ENCODE measurements at regions not wholly inside any gene's neighbourhood (a gene's known extent, or its start where the extent isn't known, plus 50 kb on each side); places are given as distances from the start of the nearest gene placed in this dataset.

DNA sequence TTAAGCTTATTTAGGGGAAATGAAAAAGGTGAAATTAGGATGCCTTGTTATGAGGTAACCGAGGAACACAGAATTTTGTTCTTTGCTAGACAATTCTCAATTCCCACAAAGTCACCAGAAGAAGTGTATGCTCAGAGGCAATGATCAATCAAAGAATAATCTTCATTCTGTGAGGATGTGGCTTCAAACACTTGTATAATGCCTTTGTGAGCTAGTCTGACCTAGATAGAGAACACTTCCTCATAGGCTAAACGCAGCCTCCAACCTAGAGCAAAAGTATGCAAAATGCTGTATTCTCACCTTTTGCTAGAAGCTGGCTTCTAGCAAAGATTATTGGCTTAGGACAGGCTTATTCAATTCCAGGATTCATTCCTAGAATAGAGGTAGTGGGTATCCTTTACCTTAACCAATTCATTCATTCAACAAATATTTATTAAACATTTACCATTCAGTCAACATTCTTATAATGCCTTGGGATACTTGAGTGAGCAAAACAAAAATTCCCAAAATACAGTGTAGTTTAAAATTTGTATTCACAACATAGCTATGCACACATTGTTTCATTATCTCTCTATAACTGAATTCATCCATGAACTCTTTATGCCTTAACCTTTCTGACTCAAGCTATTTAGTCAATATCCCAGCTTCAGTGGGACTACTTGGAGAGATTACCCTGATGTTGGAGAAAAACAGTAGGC lies 530.2 kb downstream of the PTPRC start:
- TF ChIP-seq, protein P1, sequence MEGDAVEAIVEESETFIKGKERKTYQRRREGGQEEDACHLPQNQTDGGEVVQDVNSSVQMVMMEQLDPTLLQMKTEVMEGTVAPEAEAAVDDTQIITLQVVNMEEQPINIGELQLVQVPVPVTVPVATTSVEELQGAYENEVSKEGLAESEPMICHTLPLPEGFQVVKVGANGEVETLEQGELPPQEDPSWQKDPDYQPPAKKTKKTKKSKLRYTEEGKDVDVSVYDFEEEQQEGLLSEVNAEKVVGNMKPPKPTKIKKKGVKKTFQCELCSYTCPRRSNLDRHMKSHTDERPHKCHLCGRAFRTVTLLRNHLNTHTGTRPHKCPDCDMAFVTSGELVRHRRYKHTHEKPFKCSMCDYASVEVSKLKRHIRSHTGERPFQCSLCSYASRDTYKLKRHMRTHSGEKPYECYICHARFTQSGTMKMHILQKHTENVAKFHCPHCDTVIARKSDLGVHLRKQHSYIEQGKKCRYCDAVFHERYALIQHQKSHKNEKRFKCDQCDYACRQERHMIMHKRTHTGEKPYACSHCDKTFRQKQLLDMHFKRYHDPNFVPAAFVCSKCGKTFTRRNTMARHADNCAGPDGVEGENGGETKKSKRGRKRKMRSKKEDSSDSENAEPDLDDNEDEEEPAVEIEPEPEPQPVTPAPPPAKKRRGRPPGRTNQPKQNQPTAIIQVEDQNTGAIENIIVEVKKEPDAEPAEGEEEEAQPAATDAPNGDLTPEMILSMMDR (IDR thresholded peaks at IDR 0.05) = no peak
- TF ChIP-seq POLR2A (IDR thresholded peaks at IDR 0.05) = no peak
- TF ChIP-seq POLR2AphosphoS5 (IDR thresholded peaks at IDR 0.05; ENCODE audit: insufficient read depth in 1 of 2, low read depth in 1 of 2) = no peak

All from vagina (tissue), 2 donors.